NCI-H1105 treated with DMSO at 0.1 percent for 48 hours (cell line): ENCODE measurements at regions not wholly inside any gene's neighbourhood (a gene's known extent, or its start where the extent isn't known, plus 50 kb on each side); places are given as distances from the start of the nearest gene placed in this dataset.

ENCODE experiments used
- DNase-seq: peaks from one replicate; lab custom pipeline; 2025; lab: John Stamatoyannopoulos, UW

GRCh38 chr3:178259703-178260102, 276.5 kb upstream of the KCNMB2 start:
- DNase-seq: no peak

- DNase-seq: no peak
Measured at GRCh38 chr3:178260887-178261565, 275.2 kb upstream of the KCNMB2 start.

GRCh38 chr3:178263236-178263916, 272.9 kb upstream of the KCNMB2 start:
- DNase-seq: no peak

- DNase-seq: no peak
Measured at GRCh38 chr3:178267158-178267844, 268.9 kb upstream of the KCNMB2 start.

GRCh38 chr3:178270838-178271237, 265.4 kb upstream of the KCNMB2 start:
- DNase-seq: no peak

- DNase-seq: no peak
Measured at GRCh38 chr3:178271740-178272387, 264.4 kb upstream of the KCNMB2 start.

- DNase-seq: no peak
Measured at GRCh38 chr3:178272841-178273240, 263.4 kb upstream of the KCNMB2 start.

- no peak for DNase-seq
Measured at GRCh38 chr3:178274711-178275110, 261.5 kb upstream of the KCNMB2 start.

- no peak for DNase-seq
Measured at GRCh38 chr3:178275311-178275710, 260.9 kb upstream of the KCNMB2 start.

GRCh38 chr3:178275793-178276192, 260.4 kb upstream of the KCNMB2 start:
- DNase-seq: no peak

GRCh38 chr3:178277605-178278004, 258.6 kb upstream of the KCNMB2 start:
- DNase-seq: no peak

- no peak for DNase-seq
Measured at GRCh38 chr3:178283561-178283960, 252.7 kb upstream of the KCNMB2 start.

GRCh38 chr3:178284181-178284580, 252.1 kb upstream of the KCNMB2 start:
- DNase-seq: no peak

- DNase-seq: no peak
Measured at GRCh38 chr3:178288074-178288473, 248.2 kb upstream of the KCNMB2 start.

- DNase-seq: no peak
Measured at GRCh38 chr3:178289544-178290160, 246.6 kb upstream of the KCNMB2 start.

- DNase-seq: no peak
Measured at GRCh38 chr3:178291574-178292370, 244.5 kb upstream of the KCNMB2 start.

GRCh38 chr3:178295292-178295912, 240.8 kb upstream of the KCNMB2 start:
- no peak for DNase-seq

- no peak for DNase-seq
Measured at GRCh38 chr3:178297199-178297598, 239.0 kb upstream of the KCNMB2 start.

GRCh38 chr3:178297740-178298139, 238.5 kb upstream of the KCNMB2 start:
- DNase-seq: no peak

- no peak for DNase-seq
Measured at GRCh38 chr3:178300441-178300959, 235.7 kb upstream of the KCNMB2 start.
